Cardiac fibroblast (primary cell): ENCODE measurements at regions not wholly inside any gene's neighbourhood (a gene's known extent, or its start where the extent isn't known, plus 50 kb on each side); places are given as distances from the start of the nearest gene placed in this dataset.

Experiments used
- DNase-seq, 2 donors: peaks; one replicate each; pipeline versions ENCODE4 v3.0.0 to v3.0.0-alpha.2; 2010; ENCODE audit warnings: low read depth in 2 of 2
- H3K4me3 ChIP-seq, 2 donors: replicated peaks in 1 of 2; 1 replicate in 1 of 2; 2 replicates in 1 of 2; pipeline ENCODE4 v1.5.1; 2011; ENCODE audit warnings: low read depth in 2 of 2, low read length in 2 of 2, mild to moderate bottlenecking in 2 of 2, moderate library complexity in 1 of 2
- TF ChIP-seq, protein P1 (sequence below): IDR thresholded peaks from one replicate; pipeline ENCODE4 v1.5.1; 2011; ENCODE audit warnings: low read depth, mild to moderate bottlenecking, low read length, inconsistent platforms

DNA sequence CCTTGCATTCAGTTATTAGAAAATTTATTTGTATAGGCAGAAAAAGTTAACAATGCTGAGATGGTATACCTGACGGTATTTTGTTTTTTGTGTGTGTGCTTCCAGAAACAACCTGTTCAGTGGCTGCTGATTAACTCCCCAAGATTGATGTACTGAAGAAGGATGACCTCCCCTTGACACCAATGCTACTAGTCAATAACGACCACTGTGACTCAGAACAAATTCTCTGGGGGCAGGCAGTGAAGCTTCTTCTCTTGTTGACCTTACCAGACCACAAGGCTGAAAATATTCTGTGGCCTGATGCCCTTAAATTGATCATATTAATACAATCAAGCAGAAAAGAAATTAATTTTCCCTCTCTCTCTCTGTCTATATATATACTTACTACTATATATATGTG lies 1182.9 kb upstream of the CRIM1 start:
- no peak overlapping the region for H3K4me3 ChIP-seq
- TF ChIP-seq, protein P1, sequence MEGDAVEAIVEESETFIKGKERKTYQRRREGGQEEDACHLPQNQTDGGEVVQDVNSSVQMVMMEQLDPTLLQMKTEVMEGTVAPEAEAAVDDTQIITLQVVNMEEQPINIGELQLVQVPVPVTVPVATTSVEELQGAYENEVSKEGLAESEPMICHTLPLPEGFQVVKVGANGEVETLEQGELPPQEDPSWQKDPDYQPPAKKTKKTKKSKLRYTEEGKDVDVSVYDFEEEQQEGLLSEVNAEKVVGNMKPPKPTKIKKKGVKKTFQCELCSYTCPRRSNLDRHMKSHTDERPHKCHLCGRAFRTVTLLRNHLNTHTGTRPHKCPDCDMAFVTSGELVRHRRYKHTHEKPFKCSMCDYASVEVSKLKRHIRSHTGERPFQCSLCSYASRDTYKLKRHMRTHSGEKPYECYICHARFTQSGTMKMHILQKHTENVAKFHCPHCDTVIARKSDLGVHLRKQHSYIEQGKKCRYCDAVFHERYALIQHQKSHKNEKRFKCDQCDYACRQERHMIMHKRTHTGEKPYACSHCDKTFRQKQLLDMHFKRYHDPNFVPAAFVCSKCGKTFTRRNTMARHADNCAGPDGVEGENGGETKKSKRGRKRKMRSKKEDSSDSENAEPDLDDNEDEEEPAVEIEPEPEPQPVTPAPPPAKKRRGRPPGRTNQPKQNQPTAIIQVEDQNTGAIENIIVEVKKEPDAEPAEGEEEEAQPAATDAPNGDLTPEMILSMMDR: no peak
- DNase-seq: no peak

DNA sequence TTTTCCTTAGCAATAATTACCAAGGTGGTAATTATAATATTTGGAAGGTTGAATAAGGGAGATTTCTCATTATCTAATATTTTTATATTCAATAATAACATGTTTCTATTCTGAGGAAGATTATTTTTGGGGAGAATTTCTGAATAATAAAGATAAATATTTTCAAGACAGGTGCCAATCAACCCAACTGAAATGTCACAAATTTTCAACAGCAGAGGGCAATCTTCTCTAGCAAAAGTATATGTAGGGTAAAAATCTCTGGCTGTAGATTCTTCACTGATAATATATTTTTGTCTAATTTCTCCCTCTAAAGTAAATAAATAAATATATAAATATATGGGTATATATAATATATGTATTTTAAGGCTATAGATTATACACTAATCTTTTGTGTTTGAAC lies 1187.2 kb upstream of the CRIM1 start:
- TF ChIP-seq, protein P1: no peak
- DNase-seq: no peak
- H3K4me3 ChIP-seq: no peak overlapping the region

DNA sequence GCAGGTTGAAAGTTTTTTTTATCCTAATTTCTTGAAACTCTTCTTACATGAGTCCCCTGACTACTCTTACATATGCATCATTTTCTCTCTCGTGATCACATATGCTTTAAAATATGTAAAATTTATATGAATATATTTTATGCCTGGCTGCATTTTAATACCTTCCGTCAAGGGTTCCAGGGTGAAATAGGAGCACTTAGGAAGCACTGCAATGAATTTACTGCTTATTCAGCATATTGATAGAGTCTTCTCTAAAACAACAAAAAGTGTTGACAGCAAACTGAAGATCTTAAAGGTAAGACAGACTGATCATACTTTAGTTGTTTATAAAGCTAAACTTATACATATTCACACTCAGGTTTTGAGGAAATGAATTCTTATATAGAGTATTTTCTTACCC lies 1191.6 kb upstream of the CRIM1 start:
- no peak for DNase-seq
- TF ChIP-seq, protein P1: no peak
- no peak overlapping the region for H3K4me3 ChIP-seq

DNA sequence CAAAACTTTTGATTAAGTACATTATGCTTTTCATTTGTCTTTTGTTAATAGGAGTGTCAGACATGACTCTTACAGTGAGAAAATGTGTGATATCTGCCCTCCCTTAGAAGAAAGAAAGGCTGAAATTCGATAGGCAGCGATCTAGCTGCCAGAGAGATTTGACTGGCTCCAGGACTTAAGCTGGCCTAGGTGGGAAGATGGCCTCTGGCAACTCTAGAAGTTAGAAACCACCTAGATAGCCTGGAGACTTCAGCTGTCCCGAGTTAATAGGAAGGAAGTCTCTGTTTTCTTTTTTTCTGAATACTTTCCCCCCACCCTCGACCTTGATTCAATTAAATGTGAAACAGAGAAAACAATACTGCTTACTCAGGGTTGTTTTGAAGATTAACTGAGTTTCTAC lies 1194.7 kb upstream of the CRIM1 start:
- H3K4me3 ChIP-seq: no peak overlapping the region

DNA sequence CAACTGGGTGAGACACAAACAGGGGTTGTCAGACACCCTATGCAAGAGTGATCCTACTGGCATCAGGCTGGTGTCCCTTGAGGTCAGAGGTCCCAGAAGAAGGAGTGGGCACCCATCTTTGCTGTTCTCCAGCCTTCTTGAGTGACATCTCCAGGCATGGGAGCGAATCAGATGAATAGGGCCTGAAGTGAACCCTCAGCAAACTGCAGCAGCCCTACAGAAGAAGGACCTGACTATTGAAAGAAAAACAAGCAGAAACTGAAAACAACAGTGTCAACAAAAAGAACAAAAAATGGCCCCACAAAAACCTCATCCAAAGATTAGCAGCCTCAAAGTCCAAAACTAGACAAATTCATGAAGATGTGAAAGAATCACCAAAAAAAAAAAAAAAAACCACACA lies 1229.7 kb upstream of the CRIM1 start:
- TF ChIP-seq, protein P1: no peak
- DNase-seq: no peak
- H3K4me3 ChIP-seq: no peak overlapping the region

More for the DNA sequence above, 1194.7 kb upstream of the CRIM1 start:
- TF ChIP-seq, protein P1: no peak
- no peak for DNase-seq

DNA sequence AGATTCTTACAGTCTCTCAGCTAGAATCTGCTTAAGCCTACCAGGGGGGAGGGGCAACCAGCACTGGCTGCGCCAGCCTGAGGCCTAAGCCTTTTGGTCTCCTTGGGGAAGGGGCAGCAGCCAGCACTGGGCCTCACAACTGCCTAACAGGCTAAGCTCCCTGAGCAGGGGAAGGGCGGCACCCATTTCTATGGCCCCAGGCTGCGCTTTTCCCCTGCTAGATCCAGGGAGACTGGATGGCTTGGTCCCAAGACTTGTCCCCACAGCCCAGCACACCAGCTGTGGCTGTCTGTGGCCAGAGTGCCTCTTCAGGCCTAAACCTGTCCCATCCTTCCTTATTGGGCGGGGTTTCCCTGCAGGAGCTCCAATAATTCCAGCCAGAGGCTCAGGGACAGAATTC lies 1230.3 kb upstream of the CRIM1 start:
- no peak overlapping the region for H3K4me3 ChIP-seq
- TF ChIP-seq, protein P1: no peak
- no peak for DNase-seq

DNA sequence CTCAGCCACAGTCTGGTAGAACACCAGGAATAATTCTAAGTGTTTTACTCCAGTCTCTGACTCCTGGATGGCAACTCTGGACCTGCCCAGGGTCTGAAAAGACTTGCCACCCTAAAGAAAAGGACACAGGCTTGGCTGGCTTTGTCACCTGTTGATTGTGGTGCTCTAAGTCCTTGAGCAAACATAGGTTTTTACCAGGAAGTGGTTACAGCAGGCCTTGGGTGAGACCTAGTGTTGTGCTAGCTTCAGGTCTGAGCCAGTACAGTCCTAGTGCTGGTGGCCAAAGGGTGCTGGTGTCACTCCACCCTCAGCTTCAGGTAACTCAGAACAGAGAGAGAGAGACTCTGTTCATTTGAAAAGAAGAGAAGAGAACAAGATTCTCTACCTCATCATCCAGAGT lies 1239.4 kb upstream of the CRIM1 start:
- TF ChIP-seq, protein P1: no peak
- DNase-seq: no peak
- no peak overlapping the region for H3K4me3 ChIP-seq
